Skeletal muscle satellite cell (primary cell): ENCODE measurements at regions not wholly inside any gene's neighbourhood (a gene's known extent, or its start where the extent isn't known, plus 50 kb on each side); places are given as distances from the start of the nearest gene placed in this dataset.
"Not testable (repeated sequence)": the region's sequence is repeated elsewhere in the genome, so short reads cannot be mapped to it uniquely, and the experiment has no call there.

Source experiments
- H3K27me3 ChIP-seq: 2 replicates; pipeline ENCODE4 v1.7.0; 2013; ENCODE audit warnings: low read length; ENCODE audit not compliant: control insufficient read depth, insufficient read depth
- H3K36me3 ChIP-seq: 2 replicates; pipeline ENCODE4 v1.7.0; 2013; ENCODE audit warnings: mild to moderate bottlenecking, control low read depth, low read length; ENCODE audit not compliant: insufficient read depth
- H3K4me1 ChIP-seq: 2 replicates; pipeline ENCODE4 v1.7.0; 2013; ENCODE audit warnings: low read length; ENCODE audit not compliant: control insufficient read depth, insufficient read depth
- H3K4me2 ChIP-seq: 2 replicates; pipeline ENCODE4 v1.7.0; 2013; ENCODE audit warnings: mild to moderate bottlenecking, low read length
- H3K4me3 ChIP-seq: 2 replicates; pipeline ENCODE4 v1.7.0; 2013; ENCODE audit warnings: low read length
- H3K9ac ChIP-seq: 2 replicates; pipeline ENCODE4 v1.7.0; 2013; ENCODE audit warnings: mild to moderate bottlenecking, low read depth, low read length, moderate library complexity
- H3K9me3 ChIP-seq: replicated peaks from 2 replicates; pipeline ENCODE4 v1.7.0; 2013; ENCODE audit warnings: mild to moderate bottlenecking, control low read depth, low read length

DNA sequence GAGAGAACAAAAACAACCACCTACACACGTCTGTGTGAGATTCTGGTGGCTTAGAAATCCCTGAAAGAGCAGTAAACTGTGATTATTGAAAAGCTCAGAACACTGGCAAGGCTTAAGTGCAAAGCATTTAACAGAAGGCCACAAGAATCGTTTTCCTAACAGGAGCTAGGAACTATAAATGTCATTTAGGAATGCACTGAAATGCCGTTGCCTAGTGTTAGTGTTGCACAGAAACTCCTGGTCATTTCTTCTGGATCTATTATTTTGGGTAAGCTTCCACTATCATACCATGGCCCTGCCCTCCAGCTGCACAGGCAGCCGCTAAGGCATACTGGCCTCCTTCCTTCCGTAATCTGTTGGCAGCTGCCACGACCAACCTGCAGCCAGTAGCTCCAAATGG lies 923.2 kb downstream of the NLGN4X start:
- H3K9ac ChIP-seq, result no peak overlapping the region

GRCh38 chrX:5295004-5295403 lies 933.7 kb downstream of the NLGN4X start:
- Histone ChIP-seq H3K36me3 (no peaks in the 10 kb centered on the region), H3K4me2 (no peak overlapping the region), H3K27me3 (no peaks in the 10 kb centered on the region), H3K4me3 (no peak overlapping the region), H3K9ac (no peak overlapping the region), H3K4me1 (no peaks in the 10 kb centered on the region), H3K9me3 (peaks cover 4% of the 10 kb centered on the region)

More for the DNA sequence above, 923.2 kb downstream of the NLGN4X start:
- Histone ChIP-seq H3K4me3 (no peak overlapping the region), H3K27me3 (no peaks in the 10 kb centered on the region), H3K4me1 (no peaks in the 10 kb centered on the region), H3K36me3 (no peaks in the 10 kb centered on the region), H3K4me2 (no peak overlapping the region), H3K9me3 (peaks cover 4% of the 10 kb centered on the region)

DNA sequence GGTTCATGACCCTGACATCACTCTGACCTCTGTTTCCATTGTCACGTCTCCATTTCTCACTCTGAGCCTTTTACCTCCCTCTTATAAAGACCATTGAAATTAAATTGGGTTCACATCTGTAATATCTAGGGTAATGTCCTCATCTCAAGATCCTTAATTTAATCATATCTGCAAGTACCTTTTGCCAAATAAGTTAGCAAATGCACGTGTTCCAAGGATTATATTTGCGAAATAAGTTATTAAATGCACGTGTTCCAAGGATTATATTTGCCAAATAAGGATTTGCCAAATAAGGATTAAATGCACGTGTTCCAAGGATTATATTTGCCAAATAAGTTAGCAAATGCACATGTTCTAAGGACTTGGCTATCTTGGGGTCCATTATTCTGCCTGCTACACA lies 938.0 kb downstream of the NLGN4X start:
- H3K27me3 ChIP-seq, result no peaks in the 10 kb centered on the region
- H3K9me3 ChIP-seq, result no peaks in the 10 kb centered on the region
- H3K9ac ChIP-seq, result no peak overlapping the region
- no peaks in the 10 kb centered on the region for H3K4me1 ChIP-seq
- H3K4me3 ChIP-seq, result no peak overlapping the region
- no peak overlapping the region for H3K4me2 ChIP-seq
- no peaks in the 10 kb centered on the region for H3K36me3 ChIP-seq

- H3K4me3 ChIP-seq, H3K36me3 ChIP-seq, H3K27me3 ChIP-seq, H3K9me3 ChIP-seq, H3K4me2 ChIP-seq, H3K4me1 ChIP-seq, H3K9ac ChIP-seq: not testable (repeated sequence)
These were observed 938.7 kb downstream of the NLGN4X start for GRCh38 chrX:5289949-5290348.

DNA sequence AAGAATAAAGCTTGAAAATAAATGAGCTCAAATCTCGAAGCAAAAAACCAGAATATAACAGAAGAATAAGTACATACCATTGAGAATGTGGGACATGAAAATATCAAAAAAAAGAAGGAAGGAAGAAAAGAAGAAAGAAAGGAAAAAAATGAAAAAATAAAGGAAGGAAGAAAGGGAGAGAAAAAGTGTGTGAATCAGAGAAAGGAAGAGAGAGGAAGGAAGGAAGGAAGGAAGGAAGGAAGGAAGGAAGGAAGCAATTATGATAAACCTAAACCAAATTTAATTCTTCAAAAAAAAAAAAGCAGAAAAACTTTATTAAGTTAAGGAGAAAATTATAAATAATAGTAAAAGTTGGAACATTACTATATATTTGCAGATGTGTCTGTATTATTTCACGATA lies 949.8 kb downstream of the NLGN4X start:
- Histone ChIP-seq H3K4me2 (no peak overlapping the region), H3K9me3 (peaks cover 9% of the 10 kb centered on the region), H3K4me3 (no peak overlapping the region), H3K27me3 (no peaks in the 10 kb centered on the region), H3K4me1 (no peaks in the 10 kb centered on the region), H3K36me3 (no peaks in the 10 kb centered on the region), H3K9ac (no peak overlapping the region)

GRCh38 chrX:5265324-5265850 lies 963.3 kb downstream of the NLGN4X start:
- H3K27me3 ChIP-seq, result no peaks in the 10 kb centered on the region
- H3K9ac ChIP-seq, result no peak overlapping the region
- H3K9me3 ChIP-seq, result peaks cover 3% of the 10 kb centered on the region
- H3K4me1 ChIP-seq, result no peaks in the 10 kb centered on the region
- no peak overlapping the region for H3K4me2 ChIP-seq
- no peak overlapping the region for H3K4me3 ChIP-seq
- no peaks in the 10 kb centered on the region for H3K36me3 ChIP-seq

- Histone ChIP-seq H3K36me3 (no peaks in the 10 kb centered on the region), H3K9me3 (no peaks in the 10 kb centered on the region), H3K9ac (no peak overlapping the region), H3K27me3 (no peaks in the 10 kb centered on the region), H3K4me2 (no peak overlapping the region), H3K4me1 (no peaks in the 10 kb centered on the region), H3K4me3 (no peak overlapping the region)
These were observed 978.6 kb downstream of the NLGN4X start for GRCh38 chrX:5250106-5250505.

- Histone ChIP-seq H3K4me3 (no peak overlapping the region), H3K4me2 (no peak overlapping the region), H3K4me1 (no peaks in the 10 kb centered on the region), H3K9ac (no peak overlapping the region), H3K36me3 (no peaks in the 10 kb centered on the region), H3K9me3 (no peaks in the 10 kb centered on the region), H3K27me3 (no peaks in the 10 kb centered on the region)
These were observed 986.4 kb downstream of the NLGN4X start for GRCh38 chrX:5242091-5242790.

DNA sequence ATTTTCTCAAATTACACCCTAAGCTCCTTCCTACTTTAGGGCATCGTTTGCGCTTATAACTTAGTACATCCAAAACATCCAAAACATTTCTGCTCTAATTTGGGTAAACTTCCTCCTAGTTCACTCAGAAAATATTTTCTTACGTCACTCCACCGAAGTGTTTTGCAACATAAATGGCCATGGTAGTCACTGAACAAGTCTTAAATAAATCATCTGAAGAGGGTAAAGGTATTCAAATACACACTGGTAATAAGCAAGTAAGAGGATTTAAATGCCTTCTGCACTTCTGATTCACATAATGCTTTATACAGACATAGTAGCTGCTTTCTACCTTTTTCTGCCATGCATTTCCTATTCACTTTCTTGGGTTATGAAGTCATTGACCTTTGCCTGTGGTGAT lies 991.9 kb downstream of the NLGN4X start:
- no peak overlapping the region for H3K9ac ChIP-seq
- no peaks in the 10 kb centered on the region for H3K4me1 ChIP-seq
- no peaks in the 10 kb centered on the region for H3K36me3 ChIP-seq
- no peak overlapping the region for H3K4me2 ChIP-seq
- no peaks in the 10 kb centered on the region for H3K27me3 ChIP-seq
- no peaks in the 10 kb centered on the region for H3K9me3 ChIP-seq
- H3K4me3 ChIP-seq, result no peak overlapping the region

DNA sequence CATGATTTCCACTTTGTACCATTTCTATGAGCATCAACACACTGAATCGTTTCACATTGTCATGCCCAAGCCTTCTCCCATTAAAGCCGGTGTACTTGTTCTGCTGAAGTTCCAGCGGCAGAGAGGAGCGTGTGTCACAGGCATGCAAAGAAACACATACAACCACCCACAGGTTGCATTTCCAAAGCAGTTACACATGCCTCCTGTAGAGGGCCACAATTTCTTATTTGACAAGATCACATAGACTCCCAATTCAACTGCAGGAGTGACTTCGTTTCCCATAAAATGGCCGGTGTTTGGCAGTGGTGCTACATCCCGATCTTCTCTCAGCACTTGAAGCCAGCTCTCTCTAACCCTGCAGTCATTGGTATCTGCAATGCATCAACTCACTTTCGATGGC lies 992.6 kb downstream of the NLGN4X start:
- Histone ChIP-seq H3K4me1 (no peaks in the 10 kb centered on the region), H3K36me3 (no peaks in the 10 kb centered on the region), H3K27me3 (no peaks in the 10 kb centered on the region), H3K9ac (no peak overlapping the region), H3K9me3 (no peaks in the 10 kb centered on the region), H3K4me3 (no peak overlapping the region), H3K4me2 (no peak overlapping the region)

GRCh38 chrX:5233830-5234229 lies 994.8 kb downstream of the NLGN4X start:
- Histone ChIP-seq H3K4me2 (no peak overlapping the region), H3K9me3 (no peaks in the 10 kb centered on the region), H3K4me1 (no peaks in the 10 kb centered on the region), H3K27me3 (no peaks in the 10 kb centered on the region), H3K9ac (no peak overlapping the region), H3K4me3 (no peak overlapping the region), H3K36me3 (no peaks in the 10 kb centered on the region)

- Histone ChIP-seq H3K27me3 (no peaks in the 10 kb centered on the region), H3K4me2 (no peak overlapping the region), H3K36me3 (no peaks in the 10 kb centered on the region), H3K4me1 (no peaks in the 10 kb centered on the region), H3K4me3 (no peak overlapping the region), H3K9ac (no peak overlapping the region), H3K9me3 (no peaks in the 10 kb centered on the region)
These were observed 1008.2 kb downstream of the NLGN4X start for GRCh38 chrX:5220421-5220820.
